ENCODE measurements at regions not wholly inside any gene's neighbourhood (a gene's known extent, or its start where the extent isn't known, plus 50 kb on each side); places are given as distances from the start of the nearest gene placed in this dataset.

DNA sequence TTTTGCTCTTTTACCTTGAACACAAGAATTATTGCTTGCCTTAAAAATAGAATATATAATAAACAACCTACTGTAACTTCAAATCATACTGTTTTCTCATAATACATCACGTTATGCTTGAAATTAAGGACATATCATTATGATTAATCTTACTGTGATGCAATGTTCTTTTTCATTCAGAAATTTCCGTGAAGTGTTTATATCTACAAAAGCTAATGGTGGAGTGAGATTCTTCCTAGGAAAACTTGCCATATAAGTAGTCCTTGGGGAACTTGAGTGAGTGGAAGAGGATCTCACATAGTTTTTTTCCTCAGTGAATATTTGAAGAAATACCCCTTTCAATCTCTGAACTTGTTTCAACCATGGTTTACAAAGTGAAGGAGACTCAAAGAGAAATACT, 498.7 kb upstream of the CBLB start:
- TF ChIP-seq, protein P1, sequence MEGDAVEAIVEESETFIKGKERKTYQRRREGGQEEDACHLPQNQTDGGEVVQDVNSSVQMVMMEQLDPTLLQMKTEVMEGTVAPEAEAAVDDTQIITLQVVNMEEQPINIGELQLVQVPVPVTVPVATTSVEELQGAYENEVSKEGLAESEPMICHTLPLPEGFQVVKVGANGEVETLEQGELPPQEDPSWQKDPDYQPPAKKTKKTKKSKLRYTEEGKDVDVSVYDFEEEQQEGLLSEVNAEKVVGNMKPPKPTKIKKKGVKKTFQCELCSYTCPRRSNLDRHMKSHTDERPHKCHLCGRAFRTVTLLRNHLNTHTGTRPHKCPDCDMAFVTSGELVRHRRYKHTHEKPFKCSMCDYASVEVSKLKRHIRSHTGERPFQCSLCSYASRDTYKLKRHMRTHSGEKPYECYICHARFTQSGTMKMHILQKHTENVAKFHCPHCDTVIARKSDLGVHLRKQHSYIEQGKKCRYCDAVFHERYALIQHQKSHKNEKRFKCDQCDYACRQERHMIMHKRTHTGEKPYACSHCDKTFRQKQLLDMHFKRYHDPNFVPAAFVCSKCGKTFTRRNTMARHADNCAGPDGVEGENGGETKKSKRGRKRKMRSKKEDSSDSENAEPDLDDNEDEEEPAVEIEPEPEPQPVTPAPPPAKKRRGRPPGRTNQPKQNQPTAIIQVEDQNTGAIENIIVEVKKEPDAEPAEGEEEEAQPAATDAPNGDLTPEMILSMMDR (IDR thresholded peaks at IDR 0.05), result no peak
- no peak for TF ChIP-seq POLR2A (IDR thresholded peaks at IDR 0.05)
